H1 (cell line): ENCODE measurements at regions not wholly inside any gene's neighbourhood (a gene's known extent, or its start where the extent isn't known, plus 50 kb on each side); places are given as distances from the start of the nearest gene placed in this dataset.

Experiments
- CBX8 ChIP-seq: fragments of 300-800, 300-1000 bp; sonication (generic); IDR thresholded peaks from 2 replicates; pipeline ENCODE4 v1.7.1; 2016; ENCODE audit warnings: low read depth, low read length, borderline replicate concordance
- CHD1 ChIP-seq: IDR thresholded peaks from 2 replicates; pipeline ENCODE4 v1.6.1; 2012; ENCODE audit warnings: low read depth, low read length, improper control_type of control experiment
- CTBP2 ChIP-seq: IDR thresholded peaks from 2 replicates; pipeline ENCODE4 v1.7.0; 2011; ENCODE audit warnings: borderline replicate concordance, mild to moderate bottlenecking, moderate library complexity, mixed read lengths, low read length; ENCODE audit not compliant: insufficient read depth, insufficient read length
- EGR1 ChIP-seq: IDR thresholded peaks from 2 replicates; pipeline ENCODE4 v1.6.1; 2011; ENCODE audit warnings: low read depth, low read length, borderline replicate concordance
- HDAC6 ChIP-seq: IDR thresholded peaks from one replicate; pipeline ENCODE4 v1.7.1; 2012; ENCODE audit warnings: low read depth, mild to moderate bottlenecking, inconsistent platforms, low read length, moderate library complexity
- MAFK ChIP-seq: IDR thresholded peaks from 2 replicates; pipeline ENCODE4 v1.6.1; 2012; ENCODE audit warnings: low read depth, mild to moderate bottlenecking, improper control_type of control experiment, low read length
- POU5F1 ChIP-seq: IDR thresholded peaks from 2 replicates; pipeline ENCODE4 v1.6.1; 2011; ENCODE audit warnings: low read depth, mild to moderate bottlenecking, low read length, moderate library complexity
- TAF7 ChIP-seq: optimal IDR thresholded peaks from 2 replicates; pipeline ENCODE3; 2011; ENCODE audit warnings: low read depth, mild to moderate bottlenecking, inconsistent platforms, low read length, moderate library complexity, borderline replicate concordance
- TEAD4 ChIP-seq: IDR thresholded peaks from 2 replicates; pipeline ENCODE4 v1.6.1; 2012; ENCODE audit warnings: low read depth, low read length, inconsistent platforms, mixed read lengths
- TF ChIP-seq, protein P1 (sequence below): fragments of 300-600 bp; sonication (generic); IDR thresholded peaks from 2 replicates; pipeline ENCODE4 v1.7.1; 2012; ENCODE audit warnings: low read length, moderate library complexity, mild to moderate bottlenecking, inconsistent platforms; ENCODE audit not compliant: insufficient replicate concordance
- TF ChIP-seq, protein P2 (sequence below): IDR thresholded peaks from 2 replicates; pipeline ENCODE4 v1.6.1; 2011; ENCODE audit warnings: low read length, improper control_type of control experiment

DNA sequence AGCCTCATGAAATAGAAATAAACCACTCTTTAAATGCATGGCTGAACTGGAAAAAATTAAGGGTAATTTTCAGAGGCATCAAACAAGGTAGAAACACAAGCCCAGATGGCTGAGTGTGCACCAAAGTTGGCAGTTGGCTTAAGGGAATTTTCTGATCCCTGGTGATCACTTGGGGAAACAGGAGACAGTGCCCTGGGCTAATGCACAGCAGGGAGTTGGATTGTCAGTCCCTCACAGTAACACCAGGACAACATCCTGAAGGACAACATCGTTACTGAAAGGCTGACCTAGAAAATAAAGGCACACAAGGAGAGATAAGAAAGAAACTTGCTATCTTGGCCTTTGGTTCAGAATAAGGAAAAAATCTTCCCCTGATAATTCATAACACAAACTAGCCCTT is 417.0 kb downstream of the SLC4A3 start (continued):
- TF ChIP-seq, protein P1, sequence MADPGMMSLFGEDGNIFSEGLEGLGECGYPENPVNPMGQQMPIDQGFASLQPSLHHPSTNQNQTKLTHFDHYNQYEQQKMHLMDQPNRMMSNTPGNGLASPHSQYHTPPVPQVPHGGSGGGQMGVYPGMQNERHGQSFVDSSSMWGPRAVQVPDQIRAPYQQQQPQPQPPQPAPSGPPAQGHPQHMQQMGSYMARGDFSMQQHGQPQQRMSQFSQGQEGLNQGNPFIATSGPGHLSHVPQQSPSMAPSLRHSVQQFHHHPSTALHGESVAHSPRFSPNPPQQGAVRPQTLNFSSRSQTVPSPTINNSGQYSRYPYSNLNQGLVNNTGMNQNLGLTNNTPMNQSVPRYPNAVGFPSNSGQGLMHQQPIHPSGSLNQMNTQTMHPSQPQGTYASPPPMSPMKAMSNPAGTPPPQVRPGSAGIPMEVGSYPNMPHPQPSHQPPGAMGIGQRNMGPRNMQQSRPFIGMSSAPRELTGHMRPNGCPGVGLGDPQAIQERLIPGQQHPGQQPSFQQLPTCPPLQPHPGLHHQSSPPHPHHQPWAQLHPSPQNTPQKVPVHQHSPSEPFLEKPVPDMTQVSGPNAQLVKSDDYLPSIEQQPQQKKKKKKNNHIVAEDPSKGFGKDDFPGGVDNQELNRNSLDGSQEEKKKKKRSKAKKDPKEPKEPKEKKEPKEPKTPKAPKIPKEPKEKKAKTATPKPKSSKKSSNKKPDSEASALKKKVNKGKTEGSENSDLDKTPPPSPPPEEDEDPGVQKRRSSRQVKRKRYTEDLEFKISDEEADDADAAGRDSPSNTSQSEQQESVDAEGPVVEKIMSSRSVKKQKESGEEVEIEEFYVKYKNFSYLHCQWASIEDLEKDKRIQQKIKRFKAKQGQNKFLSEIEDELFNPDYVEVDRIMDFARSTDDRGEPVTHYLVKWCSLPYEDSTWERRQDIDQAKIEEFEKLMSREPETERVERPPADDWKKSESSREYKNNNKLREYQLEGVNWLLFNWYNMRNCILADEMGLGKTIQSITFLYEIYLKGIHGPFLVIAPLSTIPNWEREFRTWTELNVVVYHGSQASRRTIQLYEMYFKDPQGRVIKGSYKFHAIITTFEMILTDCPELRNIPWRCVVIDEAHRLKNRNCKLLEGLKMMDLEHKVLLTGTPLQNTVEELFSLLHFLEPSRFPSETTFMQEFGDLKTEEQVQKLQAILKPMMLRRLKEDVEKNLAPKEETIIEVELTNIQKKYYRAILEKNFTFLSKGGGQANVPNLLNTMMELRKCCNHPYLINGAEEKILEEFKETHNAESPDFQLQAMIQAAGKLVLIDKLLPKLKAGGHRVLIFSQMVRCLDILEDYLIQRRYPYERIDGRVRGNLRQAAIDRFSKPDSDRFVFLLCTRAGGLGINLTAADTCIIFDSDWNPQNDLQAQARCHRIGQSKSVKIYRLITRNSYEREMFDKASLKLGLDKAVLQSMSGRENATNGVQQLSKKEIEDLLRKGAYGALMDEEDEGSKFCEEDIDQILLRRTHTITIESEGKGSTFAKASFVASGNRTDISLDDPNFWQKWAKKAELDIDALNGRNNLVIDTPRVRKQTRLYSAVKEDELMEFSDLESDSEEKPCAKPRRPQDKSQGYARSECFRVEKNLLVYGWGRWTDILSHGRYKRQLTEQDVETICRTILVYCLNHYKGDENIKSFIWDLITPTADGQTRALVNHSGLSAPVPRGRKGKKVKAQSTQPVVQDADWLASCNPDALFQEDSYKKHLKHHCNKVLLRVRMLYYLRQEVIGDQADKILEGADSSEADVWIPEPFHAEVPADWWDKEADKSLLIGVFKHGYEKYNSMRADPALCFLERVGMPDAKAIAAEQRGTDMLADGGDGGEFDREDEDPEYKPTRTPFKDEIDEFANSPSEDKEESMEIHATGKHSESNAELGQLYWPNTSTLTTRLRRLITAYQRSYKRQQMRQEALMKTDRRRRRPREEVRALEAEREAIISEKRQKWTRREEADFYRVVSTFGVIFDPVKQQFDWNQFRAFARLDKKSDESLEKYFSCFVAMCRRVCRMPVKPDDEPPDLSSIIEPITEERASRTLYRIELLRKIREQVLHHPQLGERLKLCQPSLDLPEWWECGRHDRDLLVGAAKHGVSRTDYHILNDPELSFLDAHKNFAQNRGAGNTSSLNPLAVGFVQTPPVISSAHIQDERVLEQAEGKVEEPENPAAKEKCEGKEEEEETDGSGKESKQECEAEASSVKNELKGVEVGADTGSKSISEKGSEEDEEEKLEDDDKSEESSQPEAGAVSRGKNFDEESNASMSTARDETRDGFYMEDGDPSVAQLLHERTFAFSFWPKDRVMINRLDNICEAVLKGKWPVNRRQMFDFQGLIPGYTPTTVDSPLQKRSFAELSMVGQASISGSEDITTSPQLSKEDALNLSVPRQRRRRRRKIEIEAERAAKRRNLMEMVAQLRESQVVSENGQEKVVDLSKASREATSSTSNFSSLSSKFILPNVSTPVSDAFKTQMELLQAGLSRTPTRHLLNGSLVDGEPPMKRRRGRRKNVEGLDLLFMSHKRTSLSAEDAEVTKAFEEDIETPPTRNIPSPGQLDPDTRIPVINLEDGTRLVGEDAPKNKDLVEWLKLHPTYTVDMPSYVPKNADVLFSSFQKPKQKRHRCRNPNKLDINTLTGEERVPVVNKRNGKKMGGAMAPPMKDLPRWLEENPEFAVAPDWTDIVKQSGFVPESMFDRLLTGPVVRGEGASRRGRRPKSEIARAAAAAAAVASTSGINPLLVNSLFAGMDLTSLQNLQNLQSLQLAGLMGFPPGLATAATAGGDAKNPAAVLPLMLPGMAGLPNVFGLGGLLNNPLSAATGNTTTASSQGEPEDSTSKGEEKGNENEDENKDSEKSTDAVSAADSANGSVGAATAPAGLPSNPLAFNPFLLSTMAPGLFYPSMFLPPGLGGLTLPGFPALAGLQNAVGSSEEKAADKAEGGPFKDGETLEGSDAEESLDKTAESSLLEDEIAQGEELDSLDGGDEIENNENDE = no peak
- TF ChIP-seq MAFK = no peak
- no peak for TF ChIP-seq POU5F1
- TF ChIP-seq, protein P2, sequence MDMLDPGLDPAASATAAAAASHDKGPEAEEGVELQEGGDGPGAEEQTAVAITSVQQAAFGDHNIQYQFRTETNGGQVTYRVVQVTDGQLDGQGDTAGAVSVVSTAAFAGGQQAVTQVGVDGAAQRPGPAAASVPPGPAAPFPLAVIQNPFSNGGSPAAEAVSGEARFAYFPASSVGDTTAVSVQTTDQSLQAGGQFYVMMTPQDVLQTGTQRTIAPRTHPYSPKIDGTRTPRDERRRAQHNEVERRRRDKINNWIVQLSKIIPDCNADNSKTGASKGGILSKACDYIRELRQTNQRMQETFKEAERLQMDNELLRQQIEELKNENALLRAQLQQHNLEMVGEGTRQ = no peak
- no peak for TF ChIP-seq CHD1
- no peak for TF ChIP-seq EGR1
- no peak for TF ChIP-seq HDAC6
- no peak for TF ChIP-seq CTBP2
- TF ChIP-seq TAF7 = no peak
- no peak for TF ChIP-seq CBX8
- TF ChIP-seq TEAD4 = no peak
